ENCODE measurements at regions not wholly inside any gene's neighbourhood (a gene's known extent, or its start where the extent isn't known, plus 50 kb on each side); places are given as distances from the start of the nearest gene placed in this dataset.

- H3K79me2 ChIP-seq (ENCODE audit: control insufficient read depth in 1 of 2, insufficient read depth in 2 of 2, low read length in 2 of 2): no peaks in the 10 kb centered on the region
- CTCF ChIA-PET (ENCODE audit: partially characterized antibody): no interaction called here
- no peaks in the 10 kb centered on the region for H3K27me3 ChIP-seq (replicated peaks in 1 of 4; ENCODE audit: control insufficient read depth in 3 of 4, extremely low read depth in 1 of 4, insufficient read depth in 3 of 4, low read length in 3 of 4)
- DNase-seq (ENCODE audit: low read depth in 1 of 2, low spot score in 2 of 2) (no peak), FAIRE-seq (no peak)
- no peak overlapping the region for H3K4me2 ChIP-seq (ENCODE audit: insufficient read depth in 1 of 2, low read depth in 2 of 2, low read length in 2 of 2)
- no peaks in the 10 kb centered on the region for H3K36me3 ChIP-seq (ENCODE audit: control insufficient read depth in 2 of 4, insufficient read depth in 4 of 4, low read length in 3 of 4)
- no peak overlapping the region for H2AFZ ChIP-seq (ENCODE audit: low read length)
- no peaks in the 10 kb centered on the region for H3K9me3 ChIP-seq (ENCODE audit: insufficient read depth in 2 of 2, low read depth in 1 of 2, low read length in 1 of 2)
- no peak overlapping the region for H2BK20ac ChIP-seq (ENCODE audit: low read length)
- H2BK5ac ChIP-seq (ENCODE audit: low read depth, low read length): no peak overlapping the region
- H3K4ac ChIP-seq (replicated peaks; ENCODE audit: insufficient read length, low read depth, low read length): no peak overlapping the region
- no peak overlapping the region for H3K4me3 ChIP-seq (ENCODE audit: extremely low read depth in 1 of 4, insufficient read depth in 2 of 4, low read depth in 3 of 4, low read length in 4 of 4)
- H2AK5ac ChIP-seq (ENCODE audit: low read depth, low read length): no peak overlapping the region
- H3K14ac ChIP-seq (ENCODE audit: insufficient read length): no peak overlapping the region
- no peak overlapping the region for H3K9ac ChIP-seq (replicated peaks in 1 of 4; ENCODE audit: extremely low read depth in 1 of 4, low read depth in 3 of 4, low read length in 3 of 4)
- H4K5ac ChIP-seq (ENCODE audit: insufficient read length, low read depth, low read length): no peak overlapping the region
- H3K79me1 ChIP-seq (ENCODE audit: low read depth, low read length): no peaks in the 10 kb centered on the region
- WGBS, 2 experiments (ENCODE audit: extremely low coverage in 1 of 2, insufficient coverage in 1 of 2, insufficient read length in 1 of 2, insufficient replicate concordance in 2 of 2, low coverage in 1 of 2, low lambda C conversion rate in 2 of 2, missing lambda C conversion rate in 1 of 2): 89% methylated on average over 7 of the region's 7 CpGs; no CpG with 5 or more reads in 1 of the 2 experiments
- no peak overlapping the region for H4K8ac ChIP-seq (ENCODE audit: extremely low read depth, insufficient read depth, low read length)
- POLR2A ChIA-PET (ENCODE audit: partially characterized antibody): no interaction called here
- H3K56ac ChIP-seq (replicated peaks; ENCODE audit: insufficient read length, low read depth, low read length): no peak overlapping the region
- no peak overlapping the region for H3K23ac ChIP-seq (ENCODE audit: insufficient read length)
- no peak overlapping the region for H3K27ac ChIP-seq (ENCODE audit: low read depth, low read length)
- H3K4me1 ChIP-seq (replicated peaks in 1 of 4; ENCODE audit: control insufficient read depth in 3 of 4, insufficient read depth in 4 of 4, low read length in 3 of 4): peaks cover 0 to 3% (median 2%) of the 10 kb centered on the region in 4 experiments; a peak in 3 of 7 replicates
- no peak overlapping the region for H3K18ac ChIP-seq (ENCODE audit: extremely low read depth, low read length)
- H2BK120ac ChIP-seq (replicated peaks; ENCODE audit: low read depth, low read length): no peak overlapping the region
- no peaks in the 10 kb centered on the region for H3K23me2 ChIP-seq (ENCODE audit: low read depth, low read length)
- no peak overlapping the region for H2BK12ac ChIP-seq (ENCODE audit: low read depth, low read length)
- no peak overlapping the region for H2BK15ac ChIP-seq (ENCODE audit: low read length)
- no peak overlapping the region for H4K91ac ChIP-seq (replicated peaks; ENCODE audit: insufficient read length, low read length)
- no peaks in the 10 kb centered on the region for H4K20me1 ChIP-seq (replicated peaks in 1 of 2; ENCODE audit: control insufficient read depth in 1 of 2, insufficient read depth in 2 of 2, low read length in 2 of 2)
- TF ChIP-seq CBX8 (IDR thresholded peaks at IDR 0.05; ENCODE audit: borderline replicate concordance, low read depth, low read length): no peak
- TF ChIP-seq KDM5A (IDR thresholded peaks at IDR 0.05; ENCODE audit: low read length): no peak
- TF ChIP-seq RXRA (IDR thresholded peaks at IDR 0.05; ENCODE audit: insufficient read depth, low read depth, low read length): no peak
- no peak for TF ChIP-seq TAF7 (optimal IDR thresholded peaks at IDR 0.05; ENCODE audit: borderline replicate concordance, low read depth, low read length)
- TF ChIP-seq RAD21 (IDR thresholded peaks at IDR 0.05 in 1 of 2, conservative IDR thresholded peaks at IDR 0.05 in 1 of 2; ENCODE audit: low read depth in 2 of 2, low read length in 2 of 2): no peak
- no peak for TF ChIP-seq FOSL1 (IDR thresholded peaks at IDR 0.05; ENCODE audit: insufficient read depth, low read depth, low read length)
- no peak for TF ChIP-seq CTCF (IDR thresholded peaks at IDR 0.05; ENCODE audit: control extremely low read depth in 1 of 3, insufficient read depth in 1 of 3, low read depth in 1 of 3, low read length in 3 of 3)
- no peak for TF ChIP-seq CBX5 (IDR thresholded peaks at IDR 0.05; ENCODE audit: low read depth, low read length)
- TF ChIP-seq YY1 (IDR thresholded peaks at IDR 0.05; ENCODE audit: low read depth, low read length): no peak
- TF ChIP-seq SIX5 (IDR thresholded peaks at IDR 0.05; ENCODE audit: low read depth, low read length): no peak
- no peak for TF ChIP-seq TBP (IDR thresholded peaks at IDR 0.05; ENCODE audit: low read depth, low read length)
- no peak for TF ChIP-seq NANOG (IDR thresholded peaks at IDR 0.05; ENCODE audit: insufficient read depth, low read depth, low read length, poor library complexity, severe bottlenecking)
These were observed 107.7 kb upstream of the UQCRFS1 start for GRCh38 chr19:29320618-29321017.
